ENCODE measurements at regions not wholly inside any gene's neighbourhood (a gene's known extent, or its start where the extent isn't known, plus 50 kb on each side); places are given as distances from the start of the nearest gene placed in this dataset.

GRCh38 chr3:106728315-106729098 lies 648.7 kb upstream of the CCDC54 start:
- no peak for TF ChIP-seq CTCF (conservative IDR thresholded peaks at IDR 0.05)
- TF ChIP-seq ZFX (IDR thresholded peaks at IDR 0.05): no peak
